ENCODE measurements at regions not wholly inside any gene's neighbourhood (a gene's known extent, or its start where the extent isn't known, plus 50 kb on each side); places are given as distances from the start of the nearest gene placed in this dataset.

DNA sequence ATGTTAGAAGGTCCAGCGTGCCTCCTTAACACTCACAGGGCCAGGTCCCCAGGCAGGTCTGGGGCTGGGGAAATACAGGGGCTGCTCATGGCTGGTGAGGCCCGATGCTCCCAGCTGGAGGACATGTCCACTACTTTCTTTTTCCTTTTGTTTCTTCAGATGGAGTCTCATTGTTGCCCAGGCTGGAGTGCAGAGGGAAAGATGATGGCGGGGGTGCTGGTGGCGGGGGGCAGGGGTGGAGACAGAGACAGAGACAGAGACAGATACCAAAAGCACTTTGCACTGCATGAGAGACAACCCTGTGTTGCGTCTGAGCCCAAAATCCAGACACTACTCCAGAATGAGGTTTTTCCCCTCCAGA, 211.0 kb downstream of the SH3BP4 start:
- H3K56ac ChIP-seq (replicated peaks; ENCODE audit: insufficient read length, low read depth, low read length), result no peak overlapping the region
- no peaks in the 10 kb centered on the region for H3K79me1 ChIP-seq (ENCODE audit: low read depth, low read length)
- no peaks in the 10 kb centered on the region for H3K79me2 ChIP-seq (ENCODE audit: control insufficient read depth in 1 of 2, insufficient read depth in 2 of 2, low read length in 2 of 2)
- POLR2A ChIA-PET (ENCODE audit: partially characterized antibody), result no interaction called here
- H2BK20ac ChIP-seq (ENCODE audit: low read length), result no peak overlapping the region
- no peak overlapping the region for H3K27ac ChIP-seq (ENCODE audit: low read depth, low read length)
- H3K23me2 ChIP-seq (ENCODE audit: low read depth, low read length), result no peaks in the 10 kb centered on the region
- no peak overlapping the region for H3K4me2 ChIP-seq (ENCODE audit: insufficient read depth in 1 of 2, low read depth in 2 of 2, low read length in 2 of 2)
- H3K27me3 ChIP-seq (replicated peaks in 1 of 4; ENCODE audit: control insufficient read depth in 3 of 4, extremely low read depth in 1 of 4, insufficient read depth in 3 of 4, low read length in 3 of 4), result peaks cover 0 to 3% (median 0%) of the 10 kb centered on the region in 4 experiments; a peak in 1 of 7 replicates
- WGBS, 2 experiments (ENCODE audit: extremely low coverage in 1 of 2, insufficient coverage in 1 of 2, insufficient read length in 1 of 2, insufficient replicate concordance in 2 of 2, low coverage in 1 of 2, low lambda C conversion rate in 2 of 2, missing lambda C conversion rate in 1 of 2), result 86% methylated on average over 5 of the region's 5 CpGs; no CpG with 5 or more reads in 1 of the 2 experiments
- no peak overlapping the region for H2AFZ ChIP-seq (ENCODE audit: low read length)
- no peak overlapping the region for H2BK15ac ChIP-seq (ENCODE audit: low read length)
- no peak for TF ChIP-seq BCL11A (IDR thresholded peaks at IDR 0.05; ENCODE audit: low read depth in 2 of 2, low read length in 2 of 2)
- TF ChIP-seq, protein P1, sequence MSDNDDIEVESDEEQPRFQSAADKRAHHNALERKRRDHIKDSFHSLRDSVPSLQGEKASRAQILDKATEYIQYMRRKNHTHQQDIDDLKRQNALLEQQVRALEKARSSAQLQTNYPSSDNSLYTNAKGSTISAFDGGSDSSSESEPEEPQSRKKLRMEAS (IDR thresholded peaks at IDR 0.05), result no peak
- TF ChIP-seq CHD1 (IDR thresholded peaks at IDR 0.05; ENCODE audit: low read depth, low read length), result no peak
- no peak for TF ChIP-seq TBP (IDR thresholded peaks at IDR 0.05; ENCODE audit: low read depth, low read length)
- TF ChIP-seq KDM5A (IDR thresholded peaks at IDR 0.05; ENCODE audit: low read length), result no peak
- TF ChIP-seq SAP30 (IDR thresholded peaks at IDR 0.05; ENCODE audit: insufficient read depth, insufficient replicate concordance, low read length), result no peak
- no peak for TF ChIP-seq CHD2 (IDR thresholded peaks at IDR 0.05; ENCODE audit: low read length)
- no peak for TF ChIP-seq E2F6 (IDR thresholded peaks at IDR 0.05)
- no peak for TF ChIP-seq TAF7 (optimal IDR thresholded peaks at IDR 0.05; ENCODE audit: borderline replicate concordance, low read depth, low read length)
- TF ChIP-seq SP4 (IDR thresholded peaks at IDR 0.05; ENCODE audit: low read length), result no peak
- no peak for TF ChIP-seq SIN3A (conservative IDR thresholded peaks at IDR 0.05 in 1 of 2, IDR thresholded peaks at IDR 0.05 in 1 of 2; ENCODE audit: low read depth in 1 of 2, low read length in 2 of 2)
- TF ChIP-seq PHF8 (conservative IDR thresholded peaks at IDR 0.05; ENCODE audit: low read depth, low read length), result no peak
- no peak overlapping the region for H2BK12ac ChIP-seq (ENCODE audit: low read depth, low read length)
- H3K9ac ChIP-seq (replicated peaks in 1 of 4; ENCODE audit: extremely low read depth in 1 of 4, low read depth in 3 of 4, low read length in 3 of 4), result no peak overlapping the region
- H4K5ac ChIP-seq (ENCODE audit: insufficient read length, low read depth, low read length), result no peak overlapping the region
- no peak overlapping the region for H2BK5ac ChIP-seq (ENCODE audit: low read depth, low read length)
- H4K20me1 ChIP-seq (replicated peaks in 1 of 2; ENCODE audit: control insufficient read depth in 1 of 2, insufficient read depth in 2 of 2, low read length in 2 of 2), result no peaks in the 10 kb centered on the region
- peaks cover 2 to 6% of the 10 kb centered on the region in 2 experiments; a peak in 1 of 4 replicates for H3K9me3 ChIP-seq (ENCODE audit: insufficient read depth in 2 of 2, low read depth in 1 of 2, low read length in 1 of 2)
- peaks cover 0 to 6% (median 4%) of the 10 kb centered on the region in 4 experiments; a peak in 5 of 7 replicates for H3K4me1 ChIP-seq (replicated peaks in 1 of 4; ENCODE audit: control insufficient read depth in 3 of 4, insufficient read depth in 4 of 4, low read length in 3 of 4)
- H3K4me3 ChIP-seq (ENCODE audit: extremely low read depth in 1 of 4, insufficient read depth in 2 of 4, low read depth in 3 of 4, low read length in 4 of 4), result no peak overlapping the region
- H3K23ac ChIP-seq (ENCODE audit: insufficient read length), result no peak overlapping the region
- no peak overlapping the region for H2BK120ac ChIP-seq (replicated peaks; ENCODE audit: low read depth, low read length)
- no peak overlapping the region for H2AK5ac ChIP-seq (ENCODE audit: low read depth, low read length)
- no peak overlapping the region for H4K8ac ChIP-seq (ENCODE audit: extremely low read depth, insufficient read depth, low read length)
- FAIRE-seq, result no peak
- no peak overlapping the region for H3K18ac ChIP-seq (ENCODE audit: extremely low read depth, low read length)
- no peak for DNase-seq (ENCODE audit: low read depth in 1 of 2, low spot score in 2 of 2)
- H4K91ac ChIP-seq (replicated peaks; ENCODE audit: insufficient read length, low read length), result no peak overlapping the region
- no peak overlapping the region for H3K4ac ChIP-seq (replicated peaks; ENCODE audit: insufficient read length, low read depth, low read length)
- no peaks in the 10 kb centered on the region for H3K36me3 ChIP-seq (ENCODE audit: control insufficient read depth in 2 of 4, insufficient read depth in 4 of 4, low read length in 3 of 4)
- CTCF ChIA-PET (ENCODE audit: partially characterized antibody), result interaction anchor here (1.0 kb wide), 1 partner anchor 597 kb away, joined by 3 read pairs; no protein-coding TSS in a partner anchor
- H3K14ac ChIP-seq (ENCODE audit: insufficient read length), result no peak overlapping the region
